ENCODE measurements at regions not wholly inside any gene's neighbourhood (a gene's known extent, or its start where the extent isn't known, plus 50 kb on each side); places are given as distances from the start of the nearest gene placed in this dataset.

GRCh38 chr11:110038201-110038600 is 55.0 kb upstream of the ZC3H12C start:
- no peak for DNase-seq
